SK-N-SH (cell line): ENCODE measurements at regions not wholly inside any gene's neighbourhood (a gene's known extent, or its start where the extent isn't known, plus 50 kb on each side); places are given as distances from the start of the nearest gene placed in this dataset.
"Not testable (repeated sequence)": the region's sequence is repeated elsewhere in the genome, so short reads cannot be mapped to it uniquely, and the experiment has no call there.

Experiments
- CTCF ChIA-PET: fragments of 300-600, 350-600 bp; formaldehyde crosslinking; extraction: SDS; loops from one replicate; lab custom pipeline; 2021; lab: Yijun Ruan, JAX
- POLR2A ChIA-PET: fragments of 350-600 bp; sonication (Branson Sonifier 250); formaldehyde crosslinking; extraction: SDS; loops from one replicate; lab custom pipeline; 2020; ENCODE audit warnings: antibody characterized with exemption, inconsistent platforms; lab: Yijun Ruan, JAX
- DNase-seq: peaks from one replicate; pipeline ENCODE4 v3.0.0; 2012
- H2AFZ ChIP-seq: fragments of 200-600 bp; sonication (generic); 2 replicates; pipeline ENCODE4 v1.8.1; 2016; ENCODE audit warnings: antibody characterized with exemption, mild to moderate bottlenecking, low read depth
- H3F3A ChIP-seq: fragments of 200-600 bp; sonication (generic); replicated peaks from 2 replicates; pipeline ENCODE3; 2016; ENCODE audit warnings: antibody characterized with exemption, mild to moderate bottlenecking; ENCODE audit not compliant: insufficient read depth
- H3K27ac ChIP-seq, 2 experiments: fragments of 200-500 bp in 1 of 2; fragments of 200-600 bp in 1 of 2; sonication (Bioruptor generic) in 1 of 2; sonication (generic), shearing (Covaris generic) in 1 of 2; 2 replicates each; pipeline versions ENCODE4 v1.5.1 to v1.6.1; 2014 to 2016; ENCODE audit warnings: low read depth in 2 of 2, inconsistent platforms in 1 of 2, low read length in 1 of 2, mild to moderate bottlenecking in 1 of 2, mixed read lengths in 1 of 2
- H3K27me3 ChIP-seq: fragments of 200-600 bp; sonication (generic), shearing (Covaris generic); 2 replicates; pipeline ENCODE4 v1.6.1; 2016; ENCODE audit warnings: mixed run types; ENCODE audit not compliant: insufficient read depth
- H3K36me3 ChIP-seq, 2 experiments: fragments of 200-500 bp in 1 of 2; fragments of 200-600 bp in 1 of 2; sonication (Bioruptor generic) in 1 of 2; sonication (generic) in 1 of 2; replicated peaks in 1 of 2; 2 replicates each; pipeline versions ENCODE3 to v1.5.1; 2014 to 2016; ENCODE audit warnings: low read length in 1 of 2, mild to moderate bottlenecking in 1 of 2; ENCODE audit not compliant: insufficient read depth in 2 of 2, control insufficient read depth in 1 of 2
- H3K4me1 ChIP-seq, 2 experiments: fragments of 200-500 bp in 1 of 2; fragments of 200-600 bp in 1 of 2; sonication (Bioruptor generic) in 1 of 2; sonication (generic), shearing (Covaris generic) in 1 of 2; 2 replicates each; pipeline versions ENCODE4 v1.5.1 to v1.6.1; 2014 to 2016; ENCODE audit warnings: low read depth in 1 of 2, low read length in 1 of 2, mixed run types in 1 of 2; ENCODE audit not compliant: insufficient read depth in 2 of 2, control insufficient read depth in 1 of 2
- H3K4me2 ChIP-seq: fragments of 200-600 bp; sonication (generic), shearing (Covaris generic); 2 replicates; pipeline ENCODE4 v1.6.1; 2017; ENCODE audit warnings: mixed run types
- H3K4me3 ChIP-seq, 2 experiments: fragments of 200-500 bp in 1 of 2; fragments of 200-600 bp in 1 of 2; sonication (Bioruptor generic) in 1 of 2; sonication (generic), shearing (Covaris generic) in 1 of 2; 2 replicates each; pipeline versions ENCODE4 v1.5.1 to v1.8.1; 2014 to 2016; ENCODE audit warnings: low read depth in 2 of 2, inconsistent platforms in 1 of 2, low read length in 1 of 2, mild to moderate bottlenecking in 1 of 2, mixed read lengths in 1 of 2, moderate library complexity in 1 of 2
- H3K79me2 ChIP-seq: fragments of 200-600 bp; sonication (generic); 2 replicates; pipeline ENCODE4 v1.8.1; 2017; ENCODE audit warnings: mild to moderate bottlenecking; ENCODE audit not compliant: insufficient read depth
- H3K9ac ChIP-seq: fragments of 200-600 bp; sonication (generic); 2 replicates; pipeline ENCODE4 v1.6.1; 2017; ENCODE audit warnings: mixed run types
- H3K9me2 ChIP-seq: fragments of 200-600 bp; sonication (generic); 2 replicates; pipeline ENCODE4 v1.6.1; 2017; ENCODE audit warnings: mixed run types
- H3K9me3 ChIP-seq: fragments of 200-600 bp; sonication (generic); 2 replicates; pipeline ENCODE4 v1.6.1; 2017; ENCODE audit warnings: mixed run types, mild to moderate bottlenecking, moderate library complexity
- H4K20me1 ChIP-seq: fragments of 200-600 bp; sonication (generic); 2 replicates; pipeline ENCODE4 v1.6.1; 2017; ENCODE audit warnings: mild to moderate bottlenecking, mixed run types; ENCODE audit not compliant: insufficient read depth
- ELF1 ChIP-seq: IDR thresholded peaks from 2 replicates; pipeline ENCODE4 v1.4.0; 2012
- EP300 ChIP-seq, 2 experiments: IDR thresholded peaks; 2 replicates each; pipeline versions ENCODE4 v1.4.0 to v1.6.1; 2012; ENCODE audit warnings: borderline replicate concordance in 1 of 2, low read depth in 1 of 2, low read length in 1 of 2
- EZH2phosphoT487 ChIP-seq: fragments of 200-600 bp; sonication (generic); IDR thresholded peaks from 2 replicates; pipeline ENCODE4 v1.6.1; 2017; ENCODE audit warnings: low read depth, mixed run types, mild to moderate bottlenecking, antibody characterized with exemption, moderate library complexity, borderline replicate concordance
- FOXM1 ChIP-seq: IDR thresholded peaks from 2 replicates; pipeline ENCODE4 v1.4.0; 2012; ENCODE audit warnings: low read depth, mild to moderate bottlenecking
- GATA2 ChIP-seq: sonication (generic); formaldehyde crosslinking; IDR thresholded peaks from 2 replicates; pipeline ENCODE4 v1.5.0; 2020; ENCODE audit warnings: mild to moderate bottlenecking, missing genetic modification reagents
- MXI1 ChIP-seq: IDR thresholded peaks from 2 replicates; pipeline ENCODE4 v1.6.1; 2012; ENCODE audit warnings: mild to moderate bottlenecking, low read depth, low read length, improper control_type of control experiment
- NFIC ChIP-seq: IDR thresholded peaks from 2 replicates; pipeline ENCODE4 v1.4.0; 2012; ENCODE audit warnings: borderline replicate concordance
- POLR2AphosphoS5 ChIP-seq: IDR thresholded peaks from 2 replicates; pipeline ENCODE4 v1.6.1; 2012; ENCODE audit warnings: low read depth, low read length
- RAD21 ChIP-seq: IDR thresholded peaks from 2 replicates; pipeline ENCODE4 v1.6.1; 2012; ENCODE audit warnings: mild to moderate bottlenecking, low read length
- RFX5 ChIP-seq: IDR thresholded peaks from 2 replicates; pipeline ENCODE4 v1.6.1; 2012; ENCODE audit warnings: mild to moderate bottlenecking, improper control_type of control experiment, low read length
- RXRA ChIP-seq: IDR thresholded peaks from 2 replicates; pipeline ENCODE4 v1.4.0; 2012; ENCODE audit warnings: low read depth, mild to moderate bottlenecking, borderline replicate concordance
- SIN3A ChIP-seq: IDR thresholded peaks from 2 replicates; pipeline ENCODE4 v1.6.1; 2012; ENCODE audit warnings: low read depth, mild to moderate bottlenecking, low read length, moderate library complexity, borderline replicate concordance
- TCF12 ChIP-seq: IDR thresholded peaks from 2 replicates; pipeline ENCODE4 v1.4.0; 2012
- YY1 ChIP-seq: IDR thresholded peaks from 2 replicates; pipeline ENCODE4 v1.4.0; 2012; ENCODE audit warnings: low read depth, mild to moderate bottlenecking
- WGBS: methylation state at CpG from one replicate; pipeline ENCODE4 v1.1.6; 2017; ENCODE audit warnings: low lambda C conversion rate; 5-methylcytosine and 5-hydroxymethylcytosine counted together

DNA sequence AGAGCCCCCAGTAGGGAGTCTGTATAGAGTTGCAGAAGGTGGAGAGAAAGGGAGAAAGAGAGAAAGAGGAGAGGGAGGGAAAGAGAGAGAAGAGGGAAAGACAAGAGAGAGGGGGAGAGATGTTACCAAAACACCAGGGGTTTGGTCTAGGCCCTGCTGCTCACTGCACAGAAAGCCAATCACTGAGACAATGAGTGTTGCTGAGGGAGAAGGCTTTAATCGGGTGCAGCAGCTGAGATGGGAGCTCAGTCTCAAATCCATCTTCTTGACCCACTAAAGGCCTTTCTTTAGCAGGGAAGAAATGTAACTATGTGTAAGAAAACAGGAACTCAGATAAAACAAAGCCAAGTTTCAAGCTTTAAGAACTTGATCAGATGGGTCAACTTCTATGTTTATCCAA, 198.2 kb upstream of the FOXK1 start:
- Histone ChIP-seq H4K20me1 (no peaks in the 10 kb centered on the region), H3K4me2 (no peak overlapping the region), H3K79me2 (no peaks in the 10 kb centered on the region), H3K36me3 (no peaks in the 10 kb centered on the region), H3K27ac (no peak overlapping the region), H3F3A (no peaks in the 10 kb centered on the region), H3K9me3 (no peaks in the 10 kb centered on the region; the same call in 1 of the 2 replicates), H2AFZ (no peak overlapping the region), H3K9ac (no peak overlapping the region), H3K4me3 (no peak overlapping the region), H3K4me1 (peaks cover 0 to 5% of the 10 kb centered on the region in 2 experiments; a peak in 1 of 4 replicates), H3K9me2 (no peaks in the 10 kb centered on the region), H3K27me3 (no peaks in the 10 kb centered on the region)
- no peak for TF ChIP-seq TCF12
- no peak for DNase-seq
- 19% methylated on average over 1 of the region's 1 CpG for WGBS
- CTCF ChIA-PET = interaction anchor here (0.9 kb wide), 1 partner anchor 1002 kb away, joined by 3 read pairs; no protein-coding TSS in a partner anchor
- POLR2A ChIA-PET = no interaction called here

- Histone ChIP-seq H4K20me1 (no peaks in the 10 kb centered on the region), H3K9me3 (no peaks in the 10 kb centered on the region; the same call in 1 of the 2 replicates), H3K9ac (no peak overlapping the region), H3K4me3 (no peak overlapping the region), H3K4me2 (no peak overlapping the region), H3K9me2 (no peaks in the 10 kb centered on the region), H3K27me3 (no peaks in the 10 kb centered on the region), H3K36me3 (no peaks in the 10 kb centered on the region), H3K27ac (no peak overlapping the region), H3K79me2 (no peaks in the 10 kb centered on the region), H2AFZ (no peak overlapping the region), H3K4me1 (peaks cover 0 to 5% of the 10 kb centered on the region in 2 experiments; a peak in 1 of 4 replicates), H3F3A (no peaks in the 10 kb centered on the region)
- TF ChIP-seq YY1 (no peak), MXI1 (no peak), ELF1 (no peak), RAD21 (no peak), RFX5 (no peak), RXRA (no peak), FOXM1 (no peak), POLR2AphosphoS5 (no peak), GATA2 (CRISPR knock-in tag) (no peak)
- 0% methylated on average over 1 of the region's 1 CpG for WGBS
- no peak for DNase-seq
- CTCF ChIA-PET = no interaction called here
- POLR2A ChIA-PET = interaction anchor here (0.8 kb wide), 1 partner anchor 12 kb away, joined by 3 read pairs; no protein-coding TSS in a partner anchor
These were observed 197.6 kb upstream of the FOXK1 start for GRCh38 chr7:4484545-4484944.

DNA sequence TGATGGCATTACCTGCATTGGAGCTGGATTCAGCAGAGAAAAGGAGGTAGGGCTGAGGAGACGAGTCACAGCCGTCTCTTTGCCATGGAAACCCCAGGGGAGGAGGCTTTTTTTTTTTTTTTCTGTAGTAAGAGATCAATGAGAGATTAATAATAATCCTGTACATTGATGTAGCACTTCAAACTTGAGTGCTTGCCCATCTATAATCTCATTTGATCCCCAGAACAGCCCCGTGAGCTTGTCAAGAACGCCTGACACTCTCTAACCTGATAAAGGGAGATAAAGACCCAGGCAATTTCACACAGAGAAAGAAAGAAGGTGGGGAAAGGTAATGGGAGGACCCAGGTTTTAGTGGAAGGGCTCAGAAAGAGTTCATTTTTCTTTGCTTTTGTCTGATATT, 195.2 kb upstream of the FOXK1 start:
- CTCF ChIA-PET = no interaction called here
- H4K20me1 ChIP-seq = no peaks in the 10 kb centered on the region
- no peaks in the 10 kb centered on the region; the same call in 1 of the 2 replicates for H3K9me3 ChIP-seq
- no peak overlapping the region for H3K27ac ChIP-seq
- no peak for TF ChIP-seq EP300 (IDR thresholded peaks at IDR 0.05; ENCODE audit: borderline replicate concordance in 1 of 2, low read depth in 1 of 2, low read length in 1 of 2)
- no peak for TF ChIP-seq YY1
- TF ChIP-seq NFIC = no peak
- TF ChIP-seq EZH2phosphoT487 = no peak
- TF ChIP-seq POLR2AphosphoS5 = no peak
- no peak for TF ChIP-seq SIN3A
- TF ChIP-seq GATA2 (CRISPR knock-in tag) = peak; percentile 69
- peak; percentile 41 for DNase-seq
- no peak overlapping the region for H3K4me3 ChIP-seq
- 10% methylated on average over 4 of the region's 4 CpGs for WGBS
- no peaks in the 10 kb centered on the region for H3K27me3 ChIP-seq
- H3K79me2 ChIP-seq = no peaks in the 10 kb centered on the region
- no peaks in the 10 kb centered on the region for H3K9me2 ChIP-seq
- H3K36me3 ChIP-seq = no peaks in the 10 kb centered on the region
- H2AFZ ChIP-seq = no peak overlapping the region
- no peak overlapping the region for H3K4me2 ChIP-seq
- H3K4me1 ChIP-seq = peaks cover 0 to 5% of the 10 kb centered on the region in 2 experiments; a peak in 1 of 4 replicates
- POLR2A ChIA-PET = no interaction called here
- H3K9ac ChIP-seq = no peak overlapping the region
- H3F3A ChIP-seq = no peaks in the 10 kb centered on the region

GRCh38 chr7:4496911-4497310, 185.2 kb upstream of the FOXK1 start:
- H3K9ac ChIP-seq, H3K27me3 ChIP-seq, H3F3A ChIP-seq, H3K79me2 ChIP-seq, H4K20me1 ChIP-seq, H2AFZ ChIP-seq, H3K9me2 ChIP-seq, DNase-seq, H3K4me3 ChIP-seq, H3K9me3 ChIP-seq, H3K36me3 ChIP-seq, CTCF ChIA-PET, POLR2A ChIA-PET, H3K4me1 ChIP-seq, H3K4me2 ChIP-seq, H3K27ac ChIP-seq: not testable (repeated sequence)
- whole genome bisulfite sequencing = 58% methylated on average over 12 of the region's 30 CpGs
